Transverse colon (tissue), 3 donors: ENCODE measurements at regions not wholly inside any gene's neighbourhood (a gene's known extent, or its start where the extent isn't known, plus 50 kb on each side); places are given as distances from the start of the nearest gene placed in this dataset.

Source experiments
- POLR2A ChIP-seq: fragments of 450-650 bp; IDR thresholded peaks from one replicate; pipeline ENCODE4 v1.6.1; 2016; ENCODE audit warnings: antibody characterized with exemption, mild to moderate bottlenecking, moderate library complexity
- TF ChIP-seq, protein P1 (sequence below), 5 experiments: fragments of 200-600 bp in 3 of 5; fragments of 450-650 bp in 2 of 5; sonication (generic) in 3 of 5; IDR thresholded peaks; 1 replicate in 2 of 5; 2 replicates in 3 of 5; pipeline ENCODE4 v1.5.1; 2016 to 2017; ENCODE audit warnings: antibody characterized with exemption in 5 of 5, inconsistent platforms in 3 of 5, mild to moderate bottlenecking in 2 of 5, moderate library complexity in 1 of 5

DNA sequence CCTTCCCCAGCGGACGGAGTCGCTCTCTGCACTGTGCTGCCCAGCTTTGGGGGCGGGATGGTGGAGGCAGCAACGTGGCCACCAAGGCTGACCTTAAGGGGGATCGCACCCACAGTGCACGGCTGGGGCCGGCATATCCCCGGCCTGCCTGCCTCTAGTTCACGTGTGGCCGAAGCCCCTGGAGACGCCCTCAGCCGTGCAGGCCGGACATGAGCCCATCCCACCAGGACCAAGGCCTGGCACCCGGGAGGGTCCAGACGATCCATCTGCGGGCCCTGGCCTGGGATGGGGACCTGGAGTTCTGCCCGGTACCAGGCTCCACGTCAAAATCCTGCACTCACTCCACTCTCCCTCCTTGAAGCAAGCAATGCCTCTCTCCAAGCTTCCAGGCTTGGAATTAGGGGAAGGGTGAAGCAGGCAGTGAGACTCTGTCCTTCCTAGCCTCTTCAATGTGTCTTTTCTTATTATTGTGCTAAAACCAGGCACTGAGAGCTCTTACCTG is 520.8 kb downstream of the REEP3 start:
- TF ChIP-seq, protein P1, sequence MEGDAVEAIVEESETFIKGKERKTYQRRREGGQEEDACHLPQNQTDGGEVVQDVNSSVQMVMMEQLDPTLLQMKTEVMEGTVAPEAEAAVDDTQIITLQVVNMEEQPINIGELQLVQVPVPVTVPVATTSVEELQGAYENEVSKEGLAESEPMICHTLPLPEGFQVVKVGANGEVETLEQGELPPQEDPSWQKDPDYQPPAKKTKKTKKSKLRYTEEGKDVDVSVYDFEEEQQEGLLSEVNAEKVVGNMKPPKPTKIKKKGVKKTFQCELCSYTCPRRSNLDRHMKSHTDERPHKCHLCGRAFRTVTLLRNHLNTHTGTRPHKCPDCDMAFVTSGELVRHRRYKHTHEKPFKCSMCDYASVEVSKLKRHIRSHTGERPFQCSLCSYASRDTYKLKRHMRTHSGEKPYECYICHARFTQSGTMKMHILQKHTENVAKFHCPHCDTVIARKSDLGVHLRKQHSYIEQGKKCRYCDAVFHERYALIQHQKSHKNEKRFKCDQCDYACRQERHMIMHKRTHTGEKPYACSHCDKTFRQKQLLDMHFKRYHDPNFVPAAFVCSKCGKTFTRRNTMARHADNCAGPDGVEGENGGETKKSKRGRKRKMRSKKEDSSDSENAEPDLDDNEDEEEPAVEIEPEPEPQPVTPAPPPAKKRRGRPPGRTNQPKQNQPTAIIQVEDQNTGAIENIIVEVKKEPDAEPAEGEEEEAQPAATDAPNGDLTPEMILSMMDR (IDR thresholded peaks at IDR 0.05), result no peak
- TF ChIP-seq POLR2A, result no peak
